OCI-LY1 (cell line): ENCODE measurements at regions not wholly inside any gene's neighbourhood (a gene's known extent, or its start where the extent isn't known, plus 50 kb on each side); places are given as distances from the start of the nearest gene placed in this dataset.

ENCODE experiments used
- H2AFZ ChIP-seq: fragments of 200-600 bp; sonication (generic), shearing (Covaris generic); 2 replicates; pipeline ENCODE4 v1.6.0; 2014; ENCODE audit warnings: antibody characterized with exemption, mild to moderate bottlenecking, low read length
- H3F3A ChIP-seq: fragments of 200-600 bp; sonication (generic), shearing (Covaris generic); 2 replicates; pipeline ENCODE4 v1.6.0; 2014; ENCODE audit warnings: mild to moderate bottlenecking, antibody characterized with exemption, low read length, moderate library complexity; ENCODE audit not compliant: insufficient read depth
- H3K27ac ChIP-seq: fragments of 200-600 bp; sonication (generic); 2 replicates; pipeline ENCODE4 v1.5.1; 2014; ENCODE audit warnings: low read length, mixed run types, mild to moderate bottlenecking, low read depth; ENCODE audit not compliant: poor library complexity, severe bottlenecking
- H3K27me3 ChIP-seq: fragments of 200-600 bp; sonication (generic); 2 replicates; pipeline ENCODE4 v1.6.0; 2014; ENCODE audit warnings: antibody characterized with exemption, mild to moderate bottlenecking, low read length, moderate library complexity; ENCODE audit not compliant: insufficient read depth
- H3K36me3 ChIP-seq: fragments of 200-600 bp; sonication (generic); 2 replicates; pipeline ENCODE4 v1.6.1; 2014; ENCODE audit warnings: mild to moderate bottlenecking, antibody characterized with exemption, low read length, moderate library complexity, mixed read lengths; ENCODE audit not compliant: insufficient read depth
- H3K4me1 ChIP-seq: fragments of 200-600 bp; sonication (generic); 2 replicates; pipeline ENCODE4 v1.5.1; 2014; ENCODE audit warnings: mild to moderate bottlenecking, low read length, moderate library complexity; ENCODE audit not compliant: insufficient read depth, severe bottlenecking
- H3K4me2 ChIP-seq: fragments of 200-600 bp; sonication (generic), shearing (Covaris generic); 2 replicates; pipeline ENCODE4 v1.6.1; 2014; ENCODE audit warnings: low read length
- H3K4me3 ChIP-seq: fragments of 200-600 bp; sonication (generic); 2 replicates; pipeline ENCODE4 v1.5.1; 2014; ENCODE audit warnings: low read length, low read depth, mild to moderate bottlenecking, mixed read lengths; ENCODE audit not compliant: poor library complexity, severe bottlenecking
- H3K79me2 ChIP-seq: fragments of 200-600 bp; shearing (Covaris generic); 2 replicates; pipeline ENCODE4 v1.6.1; 2016; ENCODE audit warnings: mixed run types, low read length, mixed read lengths; ENCODE audit not compliant: insufficient read depth
- H3K9ac ChIP-seq: fragments of 200-600 bp; sonication (generic), shearing (Covaris generic); 2 replicates; pipeline ENCODE4 v1.6.1; 2014; ENCODE audit warnings: mild to moderate bottlenecking, low read length, mixed read lengths
- H3K9me2 ChIP-seq: fragments of 200-600 bp; sonication (generic), shearing (Covaris generic); 2 replicates; pipeline ENCODE4 v1.6.1; 2014; ENCODE audit warnings: low read depth, mild to moderate bottlenecking, low read length, mixed read lengths
- H3K9me3 ChIP-seq: fragments of 200-600 bp; shearing (Covaris generic); 2 replicates; pipeline ENCODE4 v1.6.1; 2014; ENCODE audit warnings: low read length, mixed read lengths
- H4K20me1 ChIP-seq: fragments of 200-600 bp; sonication (generic), shearing (Covaris generic); 2 replicates; pipeline ENCODE4 v1.6.0; 2016; ENCODE audit warnings: mild to moderate bottlenecking, low read length; ENCODE audit not compliant: insufficient read depth
- EZH2 ChIP-seq: fragments of 200-600 bp; sonication (generic), shearing (Covaris generic); IDR thresholded peaks from 2 replicates; pipeline ENCODE4 v1.8.0; 2017; ENCODE audit warnings: borderline replicate concordance, mixed run types, mild to moderate bottlenecking, antibody characterized with exemption, low read length, moderate library complexity, mixed read lengths
- TF ChIP-seq, protein P1 (sequence below): fragments of 200-600 bp; sonication (generic), shearing (Covaris generic); IDR thresholded peaks from 2 replicates; pipeline ENCODE4 v1.5.1; 2017; ENCODE audit warnings: mild to moderate bottlenecking, antibody characterized with exemption, low read length, moderate library complexity, mixed read lengths

DNA sequence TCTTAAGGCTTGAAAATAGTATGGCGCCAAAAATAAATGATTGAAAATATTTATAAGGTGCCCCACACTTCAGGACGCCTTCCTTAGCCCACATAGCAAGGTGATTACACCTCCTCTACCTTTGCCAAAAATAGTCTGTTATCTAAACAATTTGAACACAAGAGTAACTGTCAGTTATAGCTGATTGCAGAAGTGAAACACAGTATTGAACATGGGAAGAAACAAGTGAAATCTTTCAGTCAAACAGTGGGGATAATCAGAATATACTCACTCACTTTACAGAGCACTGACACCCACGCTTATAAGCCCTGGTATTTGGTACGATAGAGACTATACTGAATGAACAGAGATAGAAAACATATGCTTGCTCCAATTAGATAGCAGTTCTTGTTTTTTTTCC lies 203.1 kb downstream of the RAB38 start:
- H3K27ac ChIP-seq = no peak overlapping the region
- no peak for TF ChIP-seq EZH2
- TF ChIP-seq, protein P1, sequence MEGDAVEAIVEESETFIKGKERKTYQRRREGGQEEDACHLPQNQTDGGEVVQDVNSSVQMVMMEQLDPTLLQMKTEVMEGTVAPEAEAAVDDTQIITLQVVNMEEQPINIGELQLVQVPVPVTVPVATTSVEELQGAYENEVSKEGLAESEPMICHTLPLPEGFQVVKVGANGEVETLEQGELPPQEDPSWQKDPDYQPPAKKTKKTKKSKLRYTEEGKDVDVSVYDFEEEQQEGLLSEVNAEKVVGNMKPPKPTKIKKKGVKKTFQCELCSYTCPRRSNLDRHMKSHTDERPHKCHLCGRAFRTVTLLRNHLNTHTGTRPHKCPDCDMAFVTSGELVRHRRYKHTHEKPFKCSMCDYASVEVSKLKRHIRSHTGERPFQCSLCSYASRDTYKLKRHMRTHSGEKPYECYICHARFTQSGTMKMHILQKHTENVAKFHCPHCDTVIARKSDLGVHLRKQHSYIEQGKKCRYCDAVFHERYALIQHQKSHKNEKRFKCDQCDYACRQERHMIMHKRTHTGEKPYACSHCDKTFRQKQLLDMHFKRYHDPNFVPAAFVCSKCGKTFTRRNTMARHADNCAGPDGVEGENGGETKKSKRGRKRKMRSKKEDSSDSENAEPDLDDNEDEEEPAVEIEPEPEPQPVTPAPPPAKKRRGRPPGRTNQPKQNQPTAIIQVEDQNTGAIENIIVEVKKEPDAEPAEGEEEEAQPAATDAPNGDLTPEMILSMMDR = no peak
- H3K4me3 ChIP-seq = no peak overlapping the region
- H2AFZ ChIP-seq = no peak overlapping the region
- no peaks in the 10 kb centered on the region for H3F3A ChIP-seq
- H3K9ac ChIP-seq = no peak overlapping the region
- H4K20me1 ChIP-seq = no peaks in the 10 kb centered on the region
- no peaks in the 10 kb centered on the region for H3K9me3 ChIP-seq
- no peaks in the 10 kb centered on the region for H3K4me1 ChIP-seq
- H3K4me2 ChIP-seq = no peak overlapping the region
- no peaks in the 10 kb centered on the region for H3K27me3 ChIP-seq
- H3K36me3 ChIP-seq = no peaks in the 10 kb centered on the region
- H3K79me2 ChIP-seq = no peaks in the 10 kb centered on the region
- H3K9me2 ChIP-seq = no peaks in the 10 kb centered on the region

DNA sequence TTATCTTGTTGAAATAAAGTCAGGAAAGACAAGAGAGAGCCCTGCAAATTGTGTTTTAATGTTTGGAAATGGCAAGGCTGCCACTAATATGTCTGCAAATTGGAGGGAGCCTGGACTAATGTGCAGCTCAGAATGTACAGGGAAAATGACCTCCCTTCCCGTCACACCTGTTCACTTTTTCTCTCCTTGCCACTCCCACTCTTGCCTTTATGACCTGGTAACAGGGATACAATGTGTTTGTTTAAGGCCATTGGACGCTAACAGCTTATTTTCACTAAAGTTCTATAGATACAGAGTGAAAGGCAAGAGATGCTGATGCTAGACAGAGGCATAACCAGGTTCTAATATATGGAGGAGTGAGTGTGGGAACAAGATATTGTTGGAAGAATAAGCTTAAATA lies 203.9 kb downstream of the RAB38 start:
- no peaks in the 10 kb centered on the region for H4K20me1 ChIP-seq
- H3K79me2 ChIP-seq = no peaks in the 10 kb centered on the region
- TF ChIP-seq EZH2 = no peak
- TF ChIP-seq, protein P1 = no peak
- H3K4me1 ChIP-seq = no peaks in the 10 kb centered on the region
- no peak overlapping the region for H3K27ac ChIP-seq
- no peaks in the 10 kb centered on the region for H3F3A ChIP-seq
- no peak overlapping the region for H3K4me2 ChIP-seq
- no peak overlapping the region for H3K9ac ChIP-seq
- no peak overlapping the region for H3K4me3 ChIP-seq
- H3K36me3 ChIP-seq = no peaks in the 10 kb centered on the region
- no peaks in the 10 kb centered on the region for H3K9me3 ChIP-seq
- no peaks in the 10 kb centered on the region for H3K9me2 ChIP-seq
- no peaks in the 10 kb centered on the region for H3K27me3 ChIP-seq
- no peak overlapping the region for H2AFZ ChIP-seq

DNA sequence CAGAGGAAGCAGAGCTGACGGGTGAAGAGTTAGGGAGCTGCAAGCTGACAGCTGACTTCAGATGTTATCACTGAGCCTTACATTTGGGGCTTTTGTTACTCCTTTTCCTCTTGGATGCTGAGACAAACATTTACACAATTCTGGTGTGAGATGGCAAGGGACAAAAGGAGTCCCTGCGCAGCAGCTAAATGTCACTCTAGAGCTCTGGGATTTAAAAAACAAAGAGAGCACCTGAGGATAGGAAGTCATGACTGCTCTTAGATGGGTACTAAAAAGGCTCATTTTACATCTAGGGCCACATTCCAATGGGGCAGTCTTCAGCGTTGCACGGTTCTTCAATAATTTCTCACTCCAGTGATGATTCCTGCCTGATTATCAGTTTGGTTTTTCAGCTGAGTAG lies 204.5 kb downstream of the RAB38 start:
- Histone ChIP-seq H3K79me2 (no peaks in the 10 kb centered on the region), H4K20me1 (no peaks in the 10 kb centered on the region), H3K4me3 (no peak overlapping the region), H2AFZ (no peak overlapping the region), H3K9me2 (no peaks in the 10 kb centered on the region), H3K4me1 (no peaks in the 10 kb centered on the region), H3F3A (no peaks in the 10 kb centered on the region), H3K27ac (no peak overlapping the region), H3K27me3 (no peaks in the 10 kb centered on the region), H3K36me3 (no peaks in the 10 kb centered on the region), H3K9me3 (no peaks in the 10 kb centered on the region), H3K9ac (no peak overlapping the region), H3K4me2 (no peak overlapping the region)
- TF ChIP-seq, protein P1 = no peak
- no peak for TF ChIP-seq EZH2
